ENCODE measurements at regions not wholly inside any gene's neighbourhood (a gene's known extent, or its start where the extent isn't known, plus 50 kb on each side); places are given as distances from the start of the nearest gene placed in this dataset.

- no peak overlapping the region for H3K4me3 ChIP-seq
- peaks cover 8% of the 10 kb centered on the region for H3K9me3 ChIP-seq
- DNase-seq (ENCODE audit: low spot score) = no peak
- no peak overlapping the region for H3K27ac ChIP-seq
- no peak for TF ChIP-seq CTCF (IDR thresholded peaks at IDR 0.05)
- no peaks in the 10 kb centered on the region for H3K27me3 ChIP-seq (replicated peaks; ENCODE audit: insufficient read depth)
- no peaks in the 10 kb centered on the region for H3K36me3 ChIP-seq
- no peak for ATAC-seq (ENCODE audit: insufficient number of reproducible peaks, low FRiP score, low read depth)
- peaks cover 0 to 4% of the 10 kb centered on the region in 2 donors for H3K4me1 ChIP-seq (ENCODE audit: control insufficient read depth in 1 of 2, low read depth in 2 of 2)
Measured at GRCh38 chr2:19614066-19614465, 255.6 kb upstream of the OSR1 start.

- ATAC-seq (ENCODE audit: insufficient number of reproducible peaks, low FRiP score, low read depth) = no peak
- no peak for TF ChIP-seq CTCF (IDR thresholded peaks at IDR 0.05)
- DNase-seq (ENCODE audit: low spot score) = no peak
- peaks cover 0 to 17% of the 10 kb centered on the region in 2 donors for H3K4me1 ChIP-seq (ENCODE audit: control insufficient read depth in 1 of 2, low read depth in 2 of 2)
- H3K9me3 ChIP-seq = peaks cover 8% of the 10 kb centered on the region
- H3K27me3 ChIP-seq (replicated peaks; ENCODE audit: insufficient read depth) = no peaks in the 10 kb centered on the region
- H3K4me3 ChIP-seq = no peak overlapping the region
- H3K27ac ChIP-seq = no peak overlapping the region
- H3K36me3 ChIP-seq = no peaks in the 10 kb centered on the region
Measured at GRCh38 chr2:19611491-19612332, 253.3 kb upstream of the OSR1 start.

GRCh38 chr2:19609266-19609665 is 250.8 kb upstream of the OSR1 start:
- Histone ChIP-seq H3K9me3 (no peaks in the 10 kb centered on the region), H3K4me1 (ENCODE audit: control insufficient read depth in 1 of 2, low read depth in 2 of 2) (peaks cover 0 to 17% of the 10 kb centered on the region in 2 donors), H3K36me3 (no peaks in the 10 kb centered on the region), H3K4me3 (no peak overlapping the region), H3K27me3 (replicated peaks; ENCODE audit: insufficient read depth) (no peaks in the 10 kb centered on the region), H3K27ac (no peak overlapping the region)
- ATAC-seq (ENCODE audit: insufficient number of reproducible peaks, low FRiP score, low read depth) (no peak), DNase-seq (ENCODE audit: low spot score) (no peak)
- TF ChIP-seq CTCF (IDR thresholded peaks at IDR 0.05) = no peak

GRCh38 chr2:19607931-19608771 is 249.7 kb upstream of the OSR1 start:
- Histone ChIP-seq H3K4me1 (ENCODE audit: control insufficient read depth in 1 of 2, low read depth in 2 of 2) (peaks cover 0 to 17% of the 10 kb centered on the region in 2 donors), H3K27ac (no peak overlapping the region), H3K9me3 (no peaks in the 10 kb centered on the region), H3K36me3 (no peaks in the 10 kb centered on the region), H3K4me3 (no peak overlapping the region), H3K27me3 (replicated peaks; ENCODE audit: insufficient read depth) (no peaks in the 10 kb centered on the region)
- ATAC-seq (ENCODE audit: insufficient number of reproducible peaks, low FRiP score, low read depth) = no peak
- DNase-seq (ENCODE audit: low spot score) = no peak
- TF ChIP-seq CTCF (IDR thresholded peaks at IDR 0.05) = no peak

GRCh38 chr2:19607400-19607799 is 249.0 kb upstream of the OSR1 start:
- ATAC-seq (ENCODE audit: insufficient number of reproducible peaks, low FRiP score, low read depth) = no peak
- DNase-seq (ENCODE audit: low spot score) = no peak
- Histone ChIP-seq H3K4me3 (no peak overlapping the region), H3K9me3 (no peaks in the 10 kb centered on the region), H3K27me3 (replicated peaks; ENCODE audit: insufficient read depth) (no peaks in the 10 kb centered on the region), H3K27ac (no peak overlapping the region), H3K36me3 (no peaks in the 10 kb centered on the region), H3K4me1 (ENCODE audit: control insufficient read depth in 1 of 2, low read depth in 2 of 2) (peaks cover 0 to 17% of the 10 kb centered on the region in 2 donors)
- TF ChIP-seq CTCF (IDR thresholded peaks at IDR 0.05) = no peak

All from thoracic aorta (tissue), 2 donors.